ENCODE measurements at regions not wholly inside any gene's neighbourhood (a gene's known extent, or its start where the extent isn't known, plus 50 kb on each side); places are given as distances from the start of the nearest gene placed in this dataset.

- H3K4me3 ChIP-seq (ENCODE audit: low read depth, low read length) = no peak overlapping the region
- peak; percentile 79 for DNase-seq (ENCODE audit: low read depth)
- TF ChIP-seq CTCF (IDR thresholded peaks at IDR 0.05; ENCODE audit: insufficient read depth, low read depth, low read length) = no peak
Observed at GRCh38 chr2:195562570-195563566, 94.2 kb upstream of the SLC39A10 start.

DNA sequence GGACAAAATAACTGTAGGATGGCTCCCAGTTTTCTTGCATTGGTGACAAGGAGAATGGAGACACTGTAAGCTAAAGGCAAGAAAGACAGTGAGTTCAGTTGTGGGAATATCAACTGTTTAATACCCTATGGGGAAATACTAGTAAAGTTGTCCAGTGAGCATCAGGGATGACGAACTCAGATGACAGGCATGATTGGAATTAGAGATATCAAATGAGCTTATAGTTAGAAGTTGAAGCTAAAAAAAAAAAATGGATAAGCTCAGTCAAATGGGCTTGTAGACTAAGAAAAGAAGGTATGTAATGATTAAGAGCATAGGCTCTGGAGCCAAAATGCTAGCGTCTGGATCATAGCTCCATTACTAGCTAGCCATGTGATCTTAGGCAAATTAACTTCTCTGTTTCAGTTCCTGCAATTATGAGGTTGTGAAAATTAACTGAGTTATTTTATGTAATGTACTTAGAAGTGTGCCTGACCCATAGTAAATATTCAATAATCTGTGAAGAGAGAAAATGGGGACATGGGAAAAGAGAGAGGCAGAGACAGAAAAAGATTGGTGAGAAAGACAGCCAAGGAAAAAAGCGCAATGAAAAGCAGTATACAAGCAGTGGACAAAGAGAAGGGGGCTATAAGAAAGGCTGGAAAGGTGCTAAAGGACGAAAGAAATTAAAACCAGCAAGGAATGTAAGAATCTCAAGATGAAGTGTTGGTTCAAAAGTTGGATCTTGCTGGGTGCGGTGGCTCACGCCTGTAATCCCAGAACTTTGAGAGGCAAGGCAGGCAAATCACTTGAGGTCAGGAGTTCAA is 95.7 kb upstream of the SLC39A10 start:
- no peak for TF ChIP-seq CTCF (IDR thresholded peaks at IDR 0.05; ENCODE audit: insufficient read depth, low read depth, low read length)
- no peak overlapping the region for H3K4me3 ChIP-seq (ENCODE audit: low read depth, low read length)
- DNase-seq (ENCODE audit: low read depth) = peak; percentile 97

DNA sequence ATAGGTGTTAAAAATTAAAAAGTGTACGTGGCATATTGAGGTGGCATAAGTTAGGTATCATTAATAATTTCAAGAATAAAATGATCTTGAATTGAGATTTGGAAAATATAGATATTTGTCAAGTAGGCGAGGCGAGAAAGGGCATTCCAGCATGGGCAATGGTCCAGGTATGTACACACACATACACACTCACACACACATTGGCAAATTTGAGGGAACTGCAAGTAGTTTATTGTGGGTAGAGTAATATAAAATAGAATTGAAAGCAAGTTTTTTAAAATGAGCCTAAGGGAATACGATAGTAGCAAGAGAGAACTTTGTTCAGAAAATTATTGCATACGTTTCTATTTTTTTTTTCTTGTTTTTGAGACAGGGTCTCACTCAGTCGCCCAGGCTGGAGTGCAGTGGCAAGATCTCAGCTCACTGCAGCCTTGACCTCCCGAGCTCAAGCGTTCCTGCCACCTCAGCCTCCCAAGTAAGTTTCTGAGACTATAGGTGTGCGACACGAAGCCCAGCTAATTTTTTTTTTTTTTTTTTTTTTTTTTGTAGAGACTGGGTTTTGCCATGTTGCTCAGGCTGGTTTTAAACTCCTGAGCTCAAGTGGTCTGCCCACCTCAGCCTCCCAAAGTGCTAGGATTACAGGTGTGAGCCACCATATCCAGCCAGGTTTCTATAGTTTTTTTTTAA is 96.7 kb upstream of the SLC39A10 start:
- DNase-seq (ENCODE audit: low read depth) = peak; percentile 39
- TF ChIP-seq CTCF (IDR thresholded peaks at IDR 0.05; ENCODE audit: insufficient read depth, low read depth, low read length) = no peak
- no peak overlapping the region for H3K4me3 ChIP-seq (ENCODE audit: low read depth, low read length)

- peak; percentile 98 for DNase-seq (ENCODE audit: low read depth)
- no peak for TF ChIP-seq CTCF (IDR thresholded peaks at IDR 0.05; ENCODE audit: insufficient read depth, low read depth, low read length)
- no peak overlapping the region for H3K4me3 ChIP-seq (ENCODE audit: low read depth, low read length)
Observed at GRCh38 chr2:195559431-195559914, 97.6 kb upstream of the SLC39A10 start.

DNA sequence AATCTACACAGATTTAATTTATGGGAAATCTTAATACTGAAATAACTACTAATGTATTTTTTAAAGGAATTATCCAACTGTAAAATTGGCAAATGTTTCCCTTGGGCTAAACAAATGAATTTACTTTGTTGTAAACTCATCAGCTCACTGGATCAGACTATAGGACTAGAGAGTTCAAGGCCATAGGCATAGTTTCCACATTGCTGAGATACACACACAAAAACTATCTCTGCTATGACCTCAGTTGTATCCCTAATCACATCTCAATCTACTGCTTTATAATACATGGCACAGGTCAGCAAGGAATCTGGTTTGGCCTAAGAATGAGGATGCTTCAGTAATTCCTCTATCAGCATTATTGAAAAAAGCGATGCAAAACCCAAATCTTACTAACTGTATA is 101.1 kb upstream of the SLC39A10 start:
- no peak for TF ChIP-seq CTCF (IDR thresholded peaks at IDR 0.05; ENCODE audit: insufficient read depth, low read depth, low read length)
- no peak for DNase-seq (ENCODE audit: low read depth)
- H3K4me3 ChIP-seq (ENCODE audit: low read depth, low read length) = no peak overlapping the region

- DNase-seq (ENCODE audit: low read depth) = no peak
- no peak overlapping the region for H3K4me3 ChIP-seq (ENCODE audit: low read depth, low read length)
- TF ChIP-seq CTCF (IDR thresholded peaks at IDR 0.05; ENCODE audit: insufficient read depth, low read depth, low read length) = no peak
Observed at GRCh38 chr2:195552581-195552980, 104.4 kb upstream of the SLC39A10 start.

Data from fibroblast of villous mesenchyme (primary cell).